Lung (tissue), 11 donors: ENCODE measurements at regions not wholly inside any gene's neighbourhood (a gene's known extent, or its start where the extent isn't known, plus 50 kb on each side); places are given as distances from the start of the nearest gene placed in this dataset.

Source experiments
- ATAC-seq: fragments of 200-7000 bp; cut with Tn5 transposase; one replicate; pipeline ENCODE4 v1.9.1; 2020; ENCODE audit warnings: moderate number of reproducible peaks; ENCODE audit not compliant: insufficient read depth, low FRiP score
- DNase-seq, 3 donors: peaks; one replicate each; pipeline ENCODE4 v3.0.0-alpha.2; 2013 to 2017
- H3K27ac ChIP-seq, 2 donors: one replicate each; pipeline ENCODE4 v1.5.1; 2013; ENCODE audit warnings: mild to moderate bottlenecking in 2 of 2, moderate library complexity in 2 of 2, control low read depth in 1 of 2, inconsistent platforms in 1 of 2, low read depth in 1 of 2, low read length in 1 of 2
- H3K27me3 ChIP-seq, 3 donors: one replicate each; pipeline ENCODE4 v1.5.1; 2013; ENCODE audit warnings: low read length in 2 of 3; ENCODE audit not compliant: control insufficient read depth in 3 of 3, insufficient read depth in 3 of 3
- H3K36me3 ChIP-seq, 4 donors: one replicate each; pipeline ENCODE4 v1.5.1; 2013; ENCODE audit warnings: low read length in 4 of 4, mild to moderate bottlenecking in 1 of 4, moderate library complexity in 1 of 4; ENCODE audit not compliant: control insufficient read depth in 4 of 4, insufficient read depth in 4 of 4
- H3K4me1 ChIP-seq, 5 donors: one replicate each; pipeline ENCODE4 v1.5.1; 2013; ENCODE audit warnings: low read length in 5 of 5, mild to moderate bottlenecking in 2 of 5, moderate library complexity in 1 of 5; ENCODE audit not compliant: control insufficient read depth in 5 of 5, insufficient read depth in 5 of 5
- H3K4me3 ChIP-seq: one replicate; pipeline ENCODE4 v1.5.1; 2013; ENCODE audit warnings: mild to moderate bottlenecking, control low read depth, moderate library complexity
- H3K9ac ChIP-seq, 2 donors: one replicate each; pipeline ENCODE4 v1.5.1; 2013; ENCODE audit warnings: low read length in 2 of 2, control low read depth in 1 of 2; ENCODE audit not compliant: insufficient read depth in 1 of 2
- H3K9me3 ChIP-seq, 4 donors: one replicate each; pipeline ENCODE4 v1.5.1; 2013; ENCODE audit warnings: low read length in 3 of 4, mild to moderate bottlenecking in 1 of 4, moderate library complexity in 1 of 4; ENCODE audit not compliant: control insufficient read depth in 4 of 4, insufficient read depth in 3 of 4
- WGBS, 2 donors: extraction: QIAGEN DNeasy Blood & Tissue Kit; methylation state at CpG; one replicate each; pipeline ENCODE4 v1.1.7; 2013; 5-methylcytosine and 5-hydroxymethylcytosine counted together
- TF ChIP-seq, protein P1 (sequence below): IDR thresholded peaks from 2 replicates; pipeline ENCODE4 v1.5.1; 2012; ENCODE audit warnings: mild to moderate bottlenecking; ENCODE audit errors: control extremely low read depth, extremely low read depth
- donor health status: control.
- donor health status: control.
- donor health status: Bipolar disorder and iron deficiency.
- donor health status: healthy.
- donor health status: DM: yes; HTN: yes; CAD: no.

DNA sequence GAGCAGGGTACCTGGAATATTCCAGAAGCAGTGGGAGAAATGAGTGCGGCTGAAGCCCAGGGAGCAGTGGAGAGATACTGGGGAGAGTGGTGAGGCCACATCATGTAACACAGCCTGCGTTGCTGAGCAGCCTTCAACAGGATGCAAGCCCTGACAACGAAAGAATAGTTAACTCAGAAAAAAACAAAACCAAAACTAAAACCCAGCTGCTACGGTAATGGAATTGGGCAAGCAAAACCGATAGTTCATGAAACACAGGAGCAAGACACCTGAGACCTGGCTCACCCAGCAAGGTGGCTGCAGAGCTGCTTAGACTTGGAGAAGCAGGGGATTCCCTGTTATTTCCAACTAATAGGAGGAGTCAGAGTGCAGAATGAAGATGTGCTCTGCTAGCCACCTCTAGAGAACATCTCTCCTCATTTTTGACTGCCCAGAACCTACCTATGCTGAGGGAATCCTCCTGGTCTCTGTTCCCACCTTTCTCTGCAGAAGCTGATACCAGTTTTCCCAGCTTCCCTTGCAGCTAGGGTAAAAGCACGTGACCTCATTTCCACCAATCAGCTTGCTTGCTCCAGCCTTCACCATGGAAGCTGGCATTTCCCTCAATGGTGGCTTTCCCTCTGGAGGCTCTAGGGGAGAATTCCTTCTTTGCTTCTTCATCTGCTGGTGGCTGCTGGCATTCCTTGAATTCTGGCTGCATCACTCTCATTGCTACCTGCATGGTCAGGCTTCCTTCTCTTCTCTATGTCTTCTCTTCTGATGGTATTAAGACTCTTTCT lies 59.4 kb upstream of the XYLT1 start:
- DNase-seq (no peak), ATAC-seq (no peak)
- Histone ChIP-seq H3K9me3 (peaks cover 0 to 8% (median 0%) of the 10 kb centered on the region in 4 donors), H3K27ac (no peak overlapping the region), H3K4me3 (no peak overlapping the region), H3K36me3 (no peaks in the 10 kb centered on the region), H3K9ac (no peak overlapping the region), H3K27me3 (peaks cover 0 to 4% (median 0%) of the 10 kb centered on the region in 3 donors), H3K4me1 (peaks cover 0 to 1% (median 0%) of the 10 kb centered on the region in 5 donors)
- TF ChIP-seq, protein P1, sequence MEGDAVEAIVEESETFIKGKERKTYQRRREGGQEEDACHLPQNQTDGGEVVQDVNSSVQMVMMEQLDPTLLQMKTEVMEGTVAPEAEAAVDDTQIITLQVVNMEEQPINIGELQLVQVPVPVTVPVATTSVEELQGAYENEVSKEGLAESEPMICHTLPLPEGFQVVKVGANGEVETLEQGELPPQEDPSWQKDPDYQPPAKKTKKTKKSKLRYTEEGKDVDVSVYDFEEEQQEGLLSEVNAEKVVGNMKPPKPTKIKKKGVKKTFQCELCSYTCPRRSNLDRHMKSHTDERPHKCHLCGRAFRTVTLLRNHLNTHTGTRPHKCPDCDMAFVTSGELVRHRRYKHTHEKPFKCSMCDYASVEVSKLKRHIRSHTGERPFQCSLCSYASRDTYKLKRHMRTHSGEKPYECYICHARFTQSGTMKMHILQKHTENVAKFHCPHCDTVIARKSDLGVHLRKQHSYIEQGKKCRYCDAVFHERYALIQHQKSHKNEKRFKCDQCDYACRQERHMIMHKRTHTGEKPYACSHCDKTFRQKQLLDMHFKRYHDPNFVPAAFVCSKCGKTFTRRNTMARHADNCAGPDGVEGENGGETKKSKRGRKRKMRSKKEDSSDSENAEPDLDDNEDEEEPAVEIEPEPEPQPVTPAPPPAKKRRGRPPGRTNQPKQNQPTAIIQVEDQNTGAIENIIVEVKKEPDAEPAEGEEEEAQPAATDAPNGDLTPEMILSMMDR, result no peak
- 63 to 71% methylated on average over 6 of the region's 6 CpGs for WGBS, 2 donors

DNA sequence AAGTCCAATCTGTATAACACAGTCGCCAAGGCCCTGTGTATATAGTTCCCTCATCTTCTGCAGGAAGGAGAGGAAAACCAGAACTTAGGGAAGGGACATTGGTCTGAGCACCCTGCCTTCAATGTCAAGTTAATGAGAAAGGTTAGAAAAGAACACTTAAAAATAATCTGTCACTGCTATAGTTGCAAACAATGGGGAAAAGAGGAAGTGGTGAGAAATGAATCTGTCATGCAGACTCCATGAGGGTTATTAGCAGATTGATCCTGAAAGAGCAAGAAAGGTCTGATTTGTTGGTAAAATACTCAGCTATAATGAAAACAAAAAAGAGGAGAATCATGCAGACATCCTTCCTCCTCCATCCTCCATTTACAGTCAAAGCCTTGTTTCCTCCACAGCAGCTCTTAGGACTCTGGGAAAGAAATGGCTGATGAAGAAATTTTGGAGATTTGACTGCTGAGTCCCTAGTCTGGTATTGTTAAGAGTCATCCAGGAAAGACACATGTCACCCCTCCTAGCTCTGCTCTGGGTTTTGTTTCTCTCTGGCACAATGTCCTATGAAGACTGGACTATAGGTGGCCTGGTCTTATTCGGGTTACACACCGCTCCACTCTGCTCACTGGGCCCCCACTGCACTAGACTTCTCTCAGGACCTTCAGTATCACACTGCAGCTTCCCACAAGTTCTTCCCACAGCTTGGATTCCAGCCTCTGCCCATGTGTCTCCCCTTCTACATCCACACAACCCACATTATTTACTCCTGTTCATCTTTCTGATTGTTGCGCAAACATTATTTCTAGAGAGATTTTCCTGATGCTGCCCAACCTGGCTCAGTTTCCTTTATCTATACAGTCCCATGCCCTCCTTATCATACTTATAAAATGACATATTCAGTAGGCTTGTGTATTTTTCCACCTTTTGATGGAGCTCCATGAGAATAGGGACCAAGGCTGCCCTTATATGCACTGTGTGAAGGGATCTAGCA lies 56.5 kb upstream of the XYLT1 start:
- Histone ChIP-seq H3K4me1 (peaks cover 0 to 1% (median 0%) of the 10 kb centered on the region in 5 donors), H3K27ac (no peak overlapping the region), H3K27me3 (peaks cover 0 to 4% (median 3%) of the 10 kb centered on the region in 3 donors), H3K36me3 (no peaks in the 10 kb centered on the region), H3K9ac (no peak overlapping the region), H3K4me3 (no peak overlapping the region), H3K9me3 (peaks cover 0 to 8% (median 0%) of the 10 kb centered on the region in 4 donors)
- WGBS, 2 donors, result 80 to 86% methylated on average over 4 of the region's 4 CpGs
- ATAC-seq (no peak), DNase-seq (no peak)
- TF ChIP-seq, protein P1, result no peak

DNA sequence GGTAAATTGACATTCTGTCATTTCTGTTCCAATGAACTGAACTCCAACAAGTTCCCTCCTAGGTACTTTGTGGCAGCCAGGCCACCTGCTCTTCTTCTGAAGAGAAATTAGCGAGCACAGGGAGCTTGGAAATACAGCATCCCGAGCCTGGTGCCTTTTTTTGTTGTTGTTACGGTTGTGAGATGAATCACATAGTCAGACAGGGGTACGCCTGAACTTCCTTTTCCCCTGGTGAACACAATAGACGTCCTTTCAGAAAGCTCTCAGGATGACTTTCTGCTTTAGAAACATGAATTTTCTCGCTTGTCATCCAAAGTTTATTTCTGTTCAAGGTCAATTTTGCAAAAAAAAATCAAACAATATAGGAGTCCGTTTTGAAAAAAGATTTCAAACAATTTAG lies 53.9 kb upstream of the XYLT1 start:
- DNase-seq, result no peak

More for the DNA sequence above, 53.9 kb upstream of the XYLT1 start:
- no peak overlapping the region for H3K4me3 ChIP-seq
- H3K36me3 ChIP-seq, result no peaks in the 10 kb centered on the region
- 58 to 65% methylated on average over 7 of the region's 7 CpGs for WGBS, 2 donors
- peaks cover 0 to under 1% (median 0%) of the 10 kb centered on the region in 4 donors for H3K9me3 ChIP-seq
- no peak overlapping the region for H3K9ac ChIP-seq
- no peak overlapping the region for H3K27ac ChIP-seq
- TF ChIP-seq, protein P1, result no peak
- peaks cover 0 to 3% (median 0%) of the 10 kb centered on the region in 3 donors for H3K27me3 ChIP-seq
- no peak for ATAC-seq
- H3K4me1 ChIP-seq, result no peaks in the 10 kb centered on the region
